Germinal center (tissue), 1 donor: ENCODE measurements at regions not wholly inside any gene's neighbourhood (a gene's known extent, or its start where the extent isn't known, plus 50 kb on each side); places are given as distances from the start of the nearest gene placed in this dataset.
A peak's percentile ranks its signal among the peaks of the same experiment; 100 is the strongest.

ENCODE experiments used
- DNase-seq: peaks from one replicate; pipeline ENCODE4 v3.0.0; 2012; ENCODE audit warnings: mixed read lengths, low spot score

- DNase-seq, result no peak
These were observed 256.5 kb downstream of the SHQ1 start for GRCh38 chr3:72591522-72592421.

GRCh38 chr3:72590732-72591221 is 257.5 kb downstream of the SHQ1 start:
- no peak for DNase-seq

- DNase-seq, result no peak
These were observed 261.0 kb downstream of the SHQ1 start for GRCh38 chr3:72587282-72587681.

GRCh38 chr3:72586694-72587093 is 261.6 kb downstream of the SHQ1 start:
- no peak for DNase-seq

GRCh38 chr3:72585966-72586365 is 262.3 kb downstream of the SHQ1 start:
- no peak for DNase-seq

- DNase-seq, result no peak
These were observed 264.0 kb downstream of the SHQ1 start for GRCh38 chr3:72584262-72584661.

- DNase-seq, result no peak
These were observed 265.3 kb downstream of the SHQ1 start for GRCh38 chr3:72582963-72583362.

- DNase-seq, result peak; percentile 53
These were observed 265.9 kb downstream of the SHQ1 start for GRCh38 chr3:72582211-72582878.

GRCh38 chr3:72580900-72581299 is 267.3 kb downstream of the SHQ1 start:
- DNase-seq, result no peak

- no peak for DNase-seq
These were observed 267.9 kb downstream of the SHQ1 start for GRCh38 chr3:72580246-72580756.

GRCh38 chr3:72579581-72580245 is 268.5 kb downstream of the SHQ1 start:
- no peak for DNase-seq

- DNase-seq, result no peak
These were observed 269.1 kb downstream of the SHQ1 start for GRCh38 chr3:72579191-72579580.

GRCh38 chr3:72577190-72577589 is 271.1 kb downstream of the SHQ1 start:
- no peak for DNase-seq

- DNase-seq, result no peak
These were observed 271.7 kb downstream of the SHQ1 start for GRCh38 chr3:72576563-72576962.

- no peak for DNase-seq
These were observed 274.1 kb downstream of the SHQ1 start for GRCh38 chr3:72574144-72574543.

GRCh38 chr3:72573051-72573450 is 275.2 kb downstream of the SHQ1 start:
- DNase-seq, result no peak

- DNase-seq, result no peak
These were observed 275.7 kb downstream of the SHQ1 start for GRCh38 chr3:72572489-72573007.

GRCh38 chr3:72571638-72572114 is 276.6 kb downstream of the SHQ1 start:
- DNase-seq, result no peak

- no peak for DNase-seq
These were observed 277.2 kb downstream of the SHQ1 start for GRCh38 chr3:72571052-72571451.

- DNase-seq, result no peak
These were observed 278.3 kb downstream of the SHQ1 start for GRCh38 chr3:72569754-72570440.

- DNase-seq, result no peak
These were observed 280.2 kb downstream of the SHQ1 start for GRCh38 chr3:72568083-72568482.
